LNCaP clone FGC (cell line): ENCODE measurements at regions not wholly inside any gene's neighbourhood (a gene's known extent, or its start where the extent isn't known, plus 50 kb on each side); places are given as distances from the start of the nearest gene placed in this dataset.

Experiments used
- DNase-seq: peaks from one replicate; pipeline ENCODE4 v3.0.0-alpha.2; 2011; ENCODE audit warnings: low read depth
- H3K4me3 ChIP-seq: 2 replicates; pipeline ENCODE4 v1.5.1; 2011; ENCODE audit warnings: mild to moderate bottlenecking, low read depth, low read length, control low read depth
- TF ChIP-seq, protein P1 (sequence below): IDR thresholded peaks from 2 replicates; pipeline ENCODE4 v1.5.1; 2012; ENCODE audit warnings: mild to moderate bottlenecking; ENCODE audit not compliant: control insufficient read depth, insufficient read depth; ENCODE audit errors: extremely low read depth

DNA sequence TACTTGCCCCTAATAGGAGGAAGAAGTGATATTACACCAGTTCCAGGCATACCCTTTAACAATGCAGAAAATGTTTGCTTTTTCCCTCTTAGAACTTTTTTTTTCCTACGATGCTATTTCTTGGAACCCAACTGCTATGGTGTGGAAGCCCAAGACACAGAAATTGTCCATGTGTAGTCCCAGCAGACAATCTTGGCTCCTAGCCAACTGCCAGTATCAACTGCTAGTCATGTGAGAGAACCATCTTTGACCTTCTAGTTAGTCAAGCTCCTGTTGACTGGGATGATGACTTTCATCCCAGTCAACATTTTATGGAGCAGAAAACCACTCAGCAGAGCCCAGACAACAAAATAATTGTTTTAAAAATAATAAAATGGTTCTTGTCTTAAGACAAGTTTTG is 532.4 kb downstream of the TLR4 start:
- TF ChIP-seq, protein P1, sequence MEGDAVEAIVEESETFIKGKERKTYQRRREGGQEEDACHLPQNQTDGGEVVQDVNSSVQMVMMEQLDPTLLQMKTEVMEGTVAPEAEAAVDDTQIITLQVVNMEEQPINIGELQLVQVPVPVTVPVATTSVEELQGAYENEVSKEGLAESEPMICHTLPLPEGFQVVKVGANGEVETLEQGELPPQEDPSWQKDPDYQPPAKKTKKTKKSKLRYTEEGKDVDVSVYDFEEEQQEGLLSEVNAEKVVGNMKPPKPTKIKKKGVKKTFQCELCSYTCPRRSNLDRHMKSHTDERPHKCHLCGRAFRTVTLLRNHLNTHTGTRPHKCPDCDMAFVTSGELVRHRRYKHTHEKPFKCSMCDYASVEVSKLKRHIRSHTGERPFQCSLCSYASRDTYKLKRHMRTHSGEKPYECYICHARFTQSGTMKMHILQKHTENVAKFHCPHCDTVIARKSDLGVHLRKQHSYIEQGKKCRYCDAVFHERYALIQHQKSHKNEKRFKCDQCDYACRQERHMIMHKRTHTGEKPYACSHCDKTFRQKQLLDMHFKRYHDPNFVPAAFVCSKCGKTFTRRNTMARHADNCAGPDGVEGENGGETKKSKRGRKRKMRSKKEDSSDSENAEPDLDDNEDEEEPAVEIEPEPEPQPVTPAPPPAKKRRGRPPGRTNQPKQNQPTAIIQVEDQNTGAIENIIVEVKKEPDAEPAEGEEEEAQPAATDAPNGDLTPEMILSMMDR, result no peak

DNA sequence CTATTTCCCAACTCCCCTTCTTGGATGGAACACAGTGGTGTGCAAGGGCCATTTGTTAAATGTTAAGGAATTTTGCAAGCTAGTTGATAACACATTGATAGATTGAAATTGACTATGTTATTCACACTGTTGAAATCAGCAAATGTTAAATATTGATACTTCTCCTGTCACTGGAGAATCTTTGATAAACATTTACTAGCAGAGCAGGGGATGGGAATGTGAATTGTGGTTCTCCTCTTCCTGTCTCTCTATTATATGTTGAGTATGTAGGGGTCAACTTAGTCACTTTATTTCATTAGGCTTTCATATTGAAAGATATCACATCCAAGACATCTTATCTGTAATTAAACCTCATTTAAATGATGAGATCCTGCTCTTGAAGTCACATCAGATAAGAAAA is 533.9 kb downstream of the TLR4 start:
- DNase-seq, result no peak
- H3K4me3 ChIP-seq, result no peak overlapping the region
- TF ChIP-seq, protein P1, result no peak

More for the DNA sequence above, 532.4 kb downstream of the TLR4 start:
- H3K4me3 ChIP-seq, result no peak overlapping the region
- DNase-seq, result no peak

DNA sequence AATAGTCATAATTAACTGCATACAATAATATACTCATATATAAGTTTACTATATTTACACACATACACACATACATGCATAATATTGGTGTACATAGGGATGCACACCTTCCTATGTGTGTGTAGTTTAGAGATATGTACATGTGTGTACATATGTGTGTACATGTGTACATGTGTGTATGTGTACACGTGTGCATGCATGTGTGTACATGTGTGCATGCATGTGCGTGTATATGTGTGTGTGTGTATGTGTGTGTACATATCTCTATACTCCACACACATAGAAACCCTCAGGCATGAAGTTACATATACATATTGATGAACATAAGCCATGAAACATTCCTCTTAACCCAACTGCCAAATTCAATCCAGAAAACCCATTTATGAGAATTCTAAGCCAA is 547.8 kb downstream of the TLR4 start:
- H3K4me3 ChIP-seq, result no peak overlapping the region
- DNase-seq, result no peak
- TF ChIP-seq, protein P1, result no peak

DNA sequence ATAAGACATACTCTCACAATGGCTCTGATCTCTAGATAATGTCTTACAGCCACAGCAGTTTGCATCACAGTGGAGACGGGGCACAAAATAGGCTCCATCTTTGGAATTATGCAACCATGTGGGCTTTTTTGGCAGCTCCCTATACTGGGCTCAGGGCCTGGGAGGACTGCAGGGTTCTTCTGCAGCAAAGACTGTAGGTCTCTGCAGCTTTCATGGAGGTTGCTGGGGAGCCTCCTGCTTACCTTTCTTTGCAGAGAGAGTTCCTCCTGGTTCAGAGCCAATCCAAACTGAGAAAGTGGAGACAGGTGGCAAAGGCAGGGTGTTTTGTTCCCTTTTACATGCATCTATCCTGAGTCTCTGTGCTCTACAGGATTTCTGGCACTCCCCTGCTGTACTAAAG is 558.0 kb downstream of the TLR4 start:
- TF ChIP-seq, protein P1, result no peak
- H3K4me3 ChIP-seq, result no peak overlapping the region
- DNase-seq, result no peak

DNA sequence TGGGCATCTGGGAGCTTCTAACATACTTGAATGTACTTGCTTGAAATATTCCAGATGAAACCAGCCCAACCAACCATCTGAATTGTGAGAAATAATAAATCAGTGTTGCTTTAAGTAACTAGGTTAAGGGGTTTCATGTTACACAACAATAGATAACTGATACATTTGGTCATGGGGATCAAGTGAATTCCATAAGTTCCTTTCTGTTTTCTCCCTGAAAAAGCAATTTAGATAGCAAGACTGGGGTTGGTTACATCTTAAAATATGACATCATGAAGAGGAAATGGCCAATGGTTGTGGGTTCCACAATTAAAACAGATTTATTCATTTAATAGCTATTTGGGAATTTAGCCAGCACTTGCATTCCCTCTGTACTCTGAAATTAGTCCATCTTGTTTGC is 559.7 kb downstream of the TLR4 start:
- TF ChIP-seq, protein P1, result no peak
- no peak overlapping the region for H3K4me3 ChIP-seq
- no peak for DNase-seq

DNA sequence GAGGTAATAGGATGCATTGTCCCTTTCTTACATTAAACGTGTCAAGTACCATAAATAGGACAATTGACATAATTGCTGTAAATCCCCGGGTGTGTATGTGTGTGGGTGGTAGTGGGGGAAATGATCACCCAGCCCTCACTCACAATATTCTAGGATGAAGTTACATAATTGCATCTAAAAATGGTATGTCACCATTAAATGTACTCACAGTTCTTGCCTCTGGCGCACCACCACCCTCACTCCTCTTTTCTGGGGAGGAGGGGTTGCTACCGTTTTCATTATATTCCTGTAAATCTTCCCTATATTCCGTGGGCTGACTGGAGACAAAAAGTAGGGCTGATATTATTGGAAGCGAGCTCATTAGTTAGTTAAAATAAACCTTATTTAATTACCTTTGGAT is 563.8 kb downstream of the TLR4 start:
- no peak overlapping the region for H3K4me3 ChIP-seq
- TF ChIP-seq, protein P1, result no peak
- DNase-seq, result no peak

DNA sequence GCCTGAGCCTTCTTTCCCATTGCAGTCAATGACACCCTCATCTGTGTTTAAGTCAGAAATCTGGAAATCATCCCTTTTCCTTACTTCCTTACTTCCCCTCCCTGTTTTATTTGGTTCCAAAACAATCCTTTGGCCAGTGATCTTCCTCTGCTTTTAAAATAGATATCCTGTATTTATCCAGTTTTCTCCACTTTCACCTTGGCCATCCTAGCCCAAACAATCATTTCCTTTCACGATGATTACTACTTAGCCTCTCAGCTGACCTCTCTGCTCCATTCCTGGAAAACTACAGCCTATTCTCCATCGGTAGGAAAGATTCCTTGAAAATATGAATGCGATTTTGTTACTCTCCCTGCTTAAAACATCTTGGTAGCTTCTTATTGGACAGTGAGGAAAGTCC is 565.4 kb downstream of the TLR4 start:
- no peak for DNase-seq
- TF ChIP-seq, protein P1, result no peak
- H3K4me3 ChIP-seq, result no peak overlapping the region
